ENCODE measurements at regions not wholly inside any gene's neighbourhood (a gene's known extent, or its start where the extent isn't known, plus 50 kb on each side); places are given as distances from the start of the nearest gene placed in this dataset.

- no peak for DNase-seq (ENCODE audit: low read depth)
Measured at GRCh38 chr4:34974313-34974680, 1270.0 kb downstream of the ARAP2 start.

GRCh38 chr4:35021222-35021621 is 1223.1 kb downstream of the ARAP2 start:
- peak; percentile 75 for DNase-seq (ENCODE audit: low read depth)

- no peak for DNase-seq (ENCODE audit: low read depth)
Measured at GRCh38 chr4:35025152-35025834, 1219.0 kb downstream of the ARAP2 start.

- DNase-seq (ENCODE audit: low read depth) = no peak
Measured at GRCh38 chr4:35038079-35038805, 1206.1 kb downstream of the ARAP2 start.

- DNase-seq (ENCODE audit: low read depth) = no peak
Measured at GRCh38 chr4:35038845-35039244, 1205.5 kb downstream of the ARAP2 start.

GRCh38 chr4:35052546-35052945 is 1191.8 kb downstream of the ARAP2 start:
- DNase-seq (ENCODE audit: low read depth) = peak; percentile 54

GRCh38 chr4:35063031-35063570 is 1181.2 kb downstream of the ARAP2 start:
- no peak for DNase-seq (ENCODE audit: low read depth)

GRCh38 chr4:35066406-35066805 is 1177.9 kb downstream of the ARAP2 start:
- no peak for DNase-seq (ENCODE audit: low read depth)

GRCh38 chr4:35080799-35081198 is 1163.5 kb downstream of the ARAP2 start:
- no peak for DNase-seq (ENCODE audit: low read depth)

GRCh38 chr4:35087218-35087617 is 1157.1 kb downstream of the ARAP2 start:
- DNase-seq (ENCODE audit: low read depth) = no peak

GRCh38 chr4:35100932-35101331 is 1143.4 kb downstream of the ARAP2 start:
- no peak for DNase-seq (ENCODE audit: low read depth)

GRCh38 chr4:35102066-35102465 is 1142.2 kb downstream of the ARAP2 start:
- DNase-seq (ENCODE audit: low read depth) = no peak

- no peak for DNase-seq (ENCODE audit: low read depth)
Measured at GRCh38 chr4:35105486-35105885, 1138.8 kb downstream of the ARAP2 start.

GRCh38 chr4:35106091-35106734 is 1138.1 kb downstream of the ARAP2 start:
- DNase-seq (ENCODE audit: low read depth) = no peak

- no peak for DNase-seq (ENCODE audit: low read depth)
Measured at GRCh38 chr4:35124106-35124505, 1120.2 kb downstream of the ARAP2 start.

- DNase-seq (ENCODE audit: low read depth) = no peak
Measured at GRCh38 chr4:35125995-35126712, 1118.2 kb downstream of the ARAP2 start.

- no peak for DNase-seq (ENCODE audit: low read depth)
Measured at GRCh38 chr4:35138449-35138848, 1105.9 kb downstream of the ARAP2 start.

GRCh38 chr4:35147761-35148160 is 1096.6 kb downstream of the ARAP2 start:
- DNase-seq (ENCODE audit: low read depth) = no peak

GRCh38 chr4:35151816-35152572 is 1092.3 kb downstream of the ARAP2 start:
- DNase-seq (ENCODE audit: low read depth) = no peak

- DNase-seq (ENCODE audit: low read depth) = no peak
Measured at GRCh38 chr4:35163168-35163567, 1081.1 kb downstream of the ARAP2 start.

- no peak for DNase-seq (ENCODE audit: low read depth)
Measured at GRCh38 chr4:35164063-35164462, 1080.3 kb downstream of the ARAP2 start.

Measured in renal cortical epithelial cell (primary cell).